CD4-positive, alpha-beta T cell treated with Interleukin-2 at 100 ng/mL for 4 hours (primary cell): ENCODE measurements at regions not wholly inside any gene's neighbourhood (a gene's known extent, or its start where the extent isn't known, plus 50 kb on each side); places are given as distances from the start of the nearest gene placed in this dataset.
"Not testable (repeated sequence)": the region's sequence is repeated elsewhere in the genome, so short reads cannot be mapped to it uniquely, and the experiment has no call there.

Experiments
- DNase-seq: peaks from one replicate; pipeline ENCODE4 v3.0.0-alpha.2; 2020; ENCODE audit warnings: low spot score

DNA sequence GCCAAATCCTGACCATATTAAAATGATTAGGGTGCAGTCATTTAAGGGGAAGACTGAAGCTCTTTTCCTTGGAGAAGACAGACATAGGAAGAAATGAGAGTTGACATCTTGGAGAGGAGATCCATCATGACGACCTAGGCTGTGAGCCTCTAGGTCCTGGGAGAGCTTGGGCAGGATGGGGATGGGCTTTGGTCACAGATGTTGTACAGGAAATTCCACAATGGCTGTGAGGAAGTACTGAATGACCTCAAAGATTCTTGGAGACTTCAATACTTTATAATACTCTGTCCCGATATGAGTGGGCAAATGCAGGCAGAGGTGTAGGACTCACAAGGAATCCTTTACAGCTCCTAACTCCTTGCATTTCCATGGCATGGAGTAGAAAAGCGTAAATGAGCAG, 204.9 kb upstream of the FRMD6 start:
- no peak for DNase-seq

DNA sequence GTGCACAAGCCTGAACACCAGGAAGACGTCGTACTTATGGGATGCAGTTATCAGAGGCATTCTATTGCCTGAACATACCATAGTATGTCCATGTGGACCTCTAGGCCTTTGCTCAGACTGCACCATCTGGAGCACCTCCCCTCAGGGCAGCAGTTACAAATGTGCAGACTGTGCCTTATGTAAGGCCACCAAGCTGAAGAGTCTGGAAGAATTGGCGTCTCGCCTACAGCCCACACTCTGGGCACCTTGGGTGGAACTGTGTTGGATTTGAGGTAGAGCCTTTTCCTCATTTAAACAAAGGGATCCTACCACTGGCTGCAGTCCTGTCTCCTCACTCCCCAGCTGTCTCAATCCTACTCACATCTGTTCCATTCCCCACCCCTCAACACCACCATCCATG, 204.3 kb upstream of the FRMD6 start:
- DNase-seq = no peak

DNA sequence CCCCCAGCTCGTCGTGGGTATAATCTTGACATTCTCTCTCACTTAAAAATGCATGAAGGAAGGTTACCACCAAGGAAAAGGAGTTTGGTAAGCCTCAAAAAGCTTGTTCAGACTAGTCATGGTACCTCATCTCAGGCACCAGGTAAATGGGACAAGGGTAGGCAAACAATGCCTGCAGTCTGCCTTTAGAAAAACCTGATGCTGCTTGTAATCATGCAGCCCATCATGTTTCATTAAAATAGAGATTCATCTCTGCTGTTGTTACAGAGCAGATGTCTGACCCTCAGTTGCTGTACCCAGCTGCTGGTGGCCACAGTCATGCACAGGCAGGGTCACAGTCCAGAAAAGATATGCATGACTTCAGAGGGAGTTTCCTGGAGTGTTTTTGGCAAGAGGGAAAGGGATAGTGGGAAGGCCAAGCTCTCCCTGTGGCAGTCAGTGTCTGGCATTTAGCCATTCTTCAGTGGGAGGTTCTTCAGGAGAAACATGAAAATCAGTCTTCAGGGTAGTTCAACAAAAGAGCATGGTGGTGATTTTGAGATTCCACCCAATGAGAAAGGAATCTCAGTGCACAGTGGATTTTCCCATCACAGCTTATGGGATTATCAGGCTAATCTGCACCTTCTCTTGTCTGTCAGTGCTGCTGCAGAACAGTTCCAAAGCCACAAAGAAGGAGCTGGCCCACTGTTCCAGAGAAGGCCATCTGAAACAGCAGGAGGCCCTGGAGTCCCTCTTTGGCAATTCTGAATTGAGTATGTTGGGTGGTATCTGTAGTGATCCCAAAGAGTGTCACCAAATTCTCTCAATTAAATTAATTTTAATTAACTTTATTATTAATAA, 202.7 kb upstream of the FRMD6 start:
- DNase-seq = no peak

DNA sequence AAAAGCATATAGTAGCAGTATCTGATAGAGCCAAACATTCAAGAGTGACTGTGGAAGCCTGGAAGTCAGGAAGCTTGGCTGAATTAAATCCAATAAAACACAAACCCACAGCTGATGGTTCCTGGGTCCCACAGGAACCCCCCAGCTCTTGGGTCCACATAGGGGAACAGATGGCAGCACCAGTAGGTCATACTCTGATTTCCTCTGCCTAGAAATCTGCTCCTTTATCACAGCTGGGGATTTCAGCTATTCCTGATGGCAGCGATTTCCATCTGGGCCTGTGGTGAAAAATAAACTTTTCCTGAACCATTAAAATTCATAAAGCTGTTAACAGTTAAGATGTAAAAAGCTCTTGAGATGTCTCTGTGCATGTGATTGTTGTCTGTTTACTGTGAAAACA, 202.0 kb upstream of the FRMD6 start:
- no peak for DNase-seq

DNA sequence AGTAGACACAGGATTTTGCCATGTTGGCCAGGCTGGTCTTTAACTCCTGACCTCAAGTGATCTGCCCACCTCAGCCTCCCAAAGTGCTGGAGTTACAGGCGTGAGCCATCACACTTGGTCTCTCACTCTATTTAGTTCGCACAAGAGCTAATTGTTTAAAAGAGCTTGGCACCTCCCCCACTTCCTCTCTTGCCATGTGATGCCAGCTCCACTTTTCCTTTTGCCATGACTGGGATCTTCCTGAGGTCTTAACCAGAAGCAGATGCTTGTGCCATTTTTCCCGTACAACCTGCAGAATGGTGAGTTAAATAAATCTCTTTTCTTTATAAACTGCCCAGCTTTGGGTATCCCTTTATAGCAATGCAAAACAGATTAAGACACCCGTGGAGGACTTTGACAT, 200.1 kb upstream of the FRMD6 start:
- no peak for DNase-seq

DNA sequence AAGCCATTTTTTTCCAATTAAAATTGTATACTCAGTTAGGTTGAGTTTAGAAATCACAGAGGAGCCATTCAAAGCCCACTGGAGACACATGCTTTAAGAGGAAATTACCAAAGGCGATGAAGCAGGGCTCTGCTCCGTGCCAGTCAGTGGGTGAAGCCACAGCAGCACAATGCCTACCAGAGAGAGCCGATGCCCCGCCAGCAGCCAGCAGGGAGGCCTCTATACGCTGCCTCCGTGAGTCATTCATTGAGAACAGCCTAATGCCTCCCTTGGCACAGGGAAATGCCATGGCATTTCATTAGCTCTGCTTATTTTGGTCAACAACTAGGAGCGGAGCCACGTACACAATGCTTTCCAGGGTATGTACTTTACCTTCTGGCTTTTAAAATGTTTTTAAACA, 197.8 kb upstream of the FRMD6 start:
- no peak for DNase-seq

DNA sequence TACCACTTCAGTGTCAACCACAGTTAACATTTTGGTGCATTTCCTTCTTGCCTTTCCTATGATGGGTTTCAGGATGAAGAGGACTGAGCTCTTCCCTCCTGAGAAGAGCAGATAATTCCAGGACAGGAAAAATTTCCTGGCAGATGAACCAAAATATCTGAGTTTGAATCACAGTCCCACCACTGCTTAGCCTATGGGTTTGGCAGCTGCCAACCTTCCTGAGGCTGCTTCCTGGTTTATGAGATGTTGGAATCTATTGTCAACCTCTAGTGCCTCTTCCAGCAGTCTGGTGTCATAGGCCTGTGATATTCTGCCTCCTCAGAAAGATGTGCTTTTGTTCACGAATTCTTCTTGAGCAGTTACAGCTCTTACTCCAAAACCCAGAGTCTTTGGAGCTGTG, 197.4 kb upstream of the FRMD6 start:
- no peak for DNase-seq

DNA sequence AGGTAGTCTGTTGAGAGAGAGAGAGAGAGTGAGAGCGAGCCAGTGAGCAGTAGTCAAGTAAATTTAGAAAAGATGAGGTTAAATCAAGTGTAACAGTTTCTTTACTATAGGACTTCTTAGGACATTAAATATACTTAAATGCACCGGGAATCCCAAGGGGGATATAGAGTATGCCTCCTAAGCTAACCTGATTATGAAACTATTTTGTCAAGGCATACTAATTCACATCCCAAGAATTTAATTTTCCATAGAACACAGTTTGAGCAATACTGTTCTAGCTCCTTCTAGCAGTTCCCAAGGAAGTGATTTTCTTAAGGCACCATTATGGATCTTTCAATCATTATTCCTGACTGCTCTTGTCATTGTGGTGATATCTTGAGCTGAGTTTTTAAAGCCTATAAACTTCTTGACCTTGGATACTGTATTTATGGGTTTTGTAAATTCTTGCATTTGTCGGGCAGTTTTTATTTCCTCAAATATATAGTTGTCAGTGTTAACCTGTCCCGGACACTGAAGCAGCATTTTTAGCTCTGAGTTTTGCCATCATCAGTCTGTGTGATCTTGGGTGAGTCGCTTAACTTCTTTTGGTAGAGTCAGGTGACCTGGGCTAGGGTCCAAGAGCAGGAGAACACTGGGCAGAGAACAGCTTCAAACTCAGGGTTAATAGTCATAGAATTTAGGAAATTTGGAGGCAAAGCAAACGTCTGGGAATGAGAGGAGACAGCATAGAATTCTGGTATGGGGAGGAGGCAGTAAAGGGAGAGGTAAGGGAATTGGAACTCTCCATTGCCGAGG, 196.5 kb upstream of the FRMD6 start:
- no peak for DNase-seq

DNA sequence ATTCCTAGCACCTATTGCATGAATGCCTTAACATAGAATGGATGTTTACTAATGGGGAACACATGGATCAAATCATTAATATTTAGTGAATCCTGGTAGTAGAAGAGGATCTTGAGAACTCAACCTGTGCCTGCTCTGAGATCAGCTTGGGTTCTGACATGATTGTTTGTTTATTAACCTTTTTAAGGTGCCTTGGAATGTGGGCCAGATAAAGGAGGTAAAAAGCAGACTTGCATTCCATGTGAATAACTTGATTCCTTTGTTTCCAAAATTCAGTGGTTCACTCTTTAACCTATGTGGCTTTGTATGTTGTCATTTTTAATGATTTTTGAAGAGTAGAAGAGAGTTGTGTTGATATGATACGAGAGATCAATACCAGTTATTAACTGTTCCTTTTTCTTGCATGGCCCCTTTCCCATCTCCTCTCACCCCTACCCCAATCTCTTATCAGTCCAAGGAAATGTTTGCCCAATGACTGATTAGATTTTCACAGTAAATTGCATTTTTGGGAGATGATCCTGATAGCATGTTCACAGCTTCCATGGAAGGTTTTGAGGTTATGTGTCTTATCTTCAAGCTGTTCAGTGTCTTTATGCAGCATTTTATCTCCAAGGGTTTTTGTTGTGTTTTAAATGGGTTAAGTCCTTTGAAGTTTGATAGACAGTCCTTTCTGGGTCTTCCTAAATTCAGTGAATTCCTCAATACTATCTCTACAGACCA, 193.7 kb upstream of the FRMD6 start:
- no peak for DNase-seq

DNA sequence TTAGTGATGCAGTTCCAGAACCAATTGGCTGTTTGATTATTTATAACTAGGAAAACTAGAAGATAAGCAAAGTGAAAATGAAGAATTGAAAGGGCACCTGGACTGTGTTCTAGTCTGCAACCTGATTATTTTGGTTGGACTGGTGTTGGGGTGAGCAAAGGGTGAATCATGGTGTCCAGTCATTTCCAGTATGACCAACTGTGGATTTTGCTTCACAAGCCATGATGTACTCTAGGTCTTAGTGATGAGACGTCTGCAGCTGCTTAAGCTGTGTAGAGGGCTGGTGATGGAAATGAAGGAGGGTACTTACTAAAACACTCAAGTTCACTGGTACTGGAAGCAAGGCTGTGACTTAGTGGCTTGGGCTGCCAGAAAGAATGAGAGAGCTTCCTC, 193.2 kb upstream of the FRMD6 start:
- no peak for DNase-seq

DNA sequence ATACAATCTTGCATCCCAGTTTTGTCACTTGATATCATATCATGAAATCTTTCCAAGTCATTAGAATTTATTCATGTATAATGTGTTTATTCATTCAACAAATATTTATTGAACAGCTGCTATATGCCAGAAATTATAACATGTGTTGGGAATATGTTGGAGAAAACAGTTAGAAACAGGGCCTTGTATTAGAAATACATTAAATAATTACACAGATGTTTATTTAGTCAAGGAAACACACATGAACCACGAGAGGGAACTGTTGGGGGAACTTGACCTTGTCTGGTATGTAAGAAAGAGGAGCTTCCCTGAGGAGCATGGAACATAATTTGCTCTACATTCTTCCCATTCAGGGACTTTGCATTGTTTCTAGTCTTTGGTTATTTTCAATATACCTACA, 191.7 kb upstream of the FRMD6 start:
- DNase-seq = no peak

DNA sequence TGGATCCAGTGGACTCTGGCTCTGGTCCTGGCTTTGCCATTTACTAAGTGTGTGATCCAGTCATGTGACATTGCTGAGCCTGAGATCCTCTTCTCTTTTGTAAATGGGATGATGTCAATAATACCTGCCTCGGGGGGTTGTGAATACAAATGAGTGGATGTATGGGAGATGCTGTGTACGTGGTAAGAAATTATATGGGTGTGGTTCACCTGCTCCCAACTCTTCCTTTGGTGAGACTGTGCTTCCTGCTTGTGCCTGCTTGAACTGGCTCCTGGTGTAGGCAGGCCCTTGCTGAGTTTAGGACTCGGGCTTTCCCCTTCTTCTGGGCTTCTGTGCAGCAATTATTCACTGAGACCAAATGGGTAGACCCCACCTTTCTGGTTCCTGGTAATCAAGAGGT, 189.5 kb upstream of the FRMD6 start:
- DNase-seq = no peak

DNA sequence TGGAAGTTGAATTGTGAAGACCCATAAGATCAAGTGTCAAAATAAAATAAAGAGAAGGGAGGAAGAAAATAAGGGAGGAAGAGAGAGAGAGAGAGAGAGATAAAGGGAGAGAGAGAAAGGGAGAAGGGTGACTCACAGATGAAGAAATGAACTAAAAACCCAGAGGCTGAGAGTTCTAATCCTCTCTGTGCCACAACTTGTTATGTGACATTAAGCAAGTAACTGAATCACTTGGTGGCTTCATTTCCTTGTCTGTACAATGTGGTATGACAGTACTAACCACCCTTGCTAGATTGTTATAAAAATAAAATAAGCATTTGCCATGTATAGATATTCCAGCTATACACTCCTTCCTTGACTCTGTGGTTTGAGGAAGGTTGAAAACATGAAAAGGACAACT, 189.0 kb upstream of the FRMD6 start:
- DNase-seq = no peak

DNA sequence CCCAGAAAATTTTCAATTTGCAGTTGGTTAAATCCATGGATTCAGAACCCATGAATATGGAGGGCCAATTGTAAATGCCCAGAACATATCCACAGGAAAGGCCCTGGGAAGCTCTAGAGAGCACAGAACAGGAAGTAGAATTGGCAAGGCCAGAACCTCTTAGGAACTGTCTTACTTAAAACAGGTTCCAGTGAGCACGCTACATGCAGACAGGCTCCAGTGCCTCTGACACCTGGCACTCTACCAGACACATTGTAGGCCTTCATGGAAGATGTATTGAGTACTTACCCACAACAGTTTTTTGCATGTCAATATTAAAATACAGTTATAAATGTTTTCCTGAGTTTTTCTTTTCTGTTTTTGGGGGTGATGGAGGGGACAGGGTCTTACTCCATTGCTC, 188.2 kb upstream of the FRMD6 start:
- no peak for DNase-seq

DNA sequence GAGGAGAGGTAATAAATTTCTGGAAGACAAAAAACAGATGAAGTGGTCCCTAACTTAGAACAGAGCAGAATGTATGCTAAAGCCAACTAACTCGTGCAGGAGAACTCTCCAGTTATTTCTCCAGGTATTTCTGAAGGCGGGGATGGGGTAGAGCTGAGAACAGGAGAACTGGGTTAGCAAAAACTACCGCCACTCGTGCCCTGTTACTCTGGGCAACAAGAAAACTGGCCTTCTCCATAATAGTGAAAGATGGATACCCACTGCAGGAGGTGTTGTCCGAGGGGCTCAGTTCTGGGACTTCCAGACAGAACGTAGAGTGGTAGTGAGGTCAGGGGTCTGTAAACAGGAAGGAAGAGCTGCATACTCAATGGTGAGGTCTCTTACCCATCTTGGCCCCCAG, 187.3 kb upstream of the FRMD6 start:
- no peak for DNase-seq

DNA sequence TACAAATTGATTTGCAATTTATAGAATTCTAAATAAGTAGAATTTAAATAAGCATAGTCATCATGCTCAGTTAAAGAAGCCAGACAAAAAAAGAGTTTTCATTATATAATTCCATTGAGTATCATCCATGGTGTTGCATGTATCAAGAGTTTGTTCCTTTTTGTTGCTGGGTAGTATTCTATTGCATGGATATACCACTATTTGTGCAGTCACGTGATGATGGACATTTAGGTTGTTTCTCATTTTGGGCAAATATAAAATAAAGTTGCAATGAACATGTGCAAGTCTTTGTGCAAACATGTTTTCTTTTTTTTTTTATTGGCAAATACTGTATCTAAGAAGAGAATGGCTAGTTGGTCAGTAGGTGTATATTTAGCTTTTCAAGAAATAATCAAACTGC, 186.2 kb upstream of the FRMD6 start:
- no peak for DNase-seq

DNA sequence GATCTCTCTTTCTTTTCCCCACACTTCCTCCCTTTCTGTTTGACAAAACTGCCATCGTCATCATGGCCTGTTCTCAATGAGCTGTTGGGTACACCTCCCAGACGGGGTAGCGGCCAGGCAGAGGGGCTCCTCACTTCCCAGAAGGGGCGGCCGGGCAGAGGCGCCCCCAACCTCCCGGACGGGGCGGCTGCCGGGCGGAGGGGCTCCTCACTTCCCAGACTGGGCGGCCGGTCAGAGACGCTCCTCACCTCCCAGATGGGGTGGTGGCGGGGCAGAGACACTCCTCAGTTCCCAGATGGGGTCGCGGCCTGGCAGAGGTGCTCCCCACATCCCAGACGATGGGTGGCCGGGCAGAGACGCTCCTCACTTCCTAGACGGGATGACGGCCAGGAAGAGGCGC, 184.3 kb upstream of the FRMD6 start:
- DNase-seq = not testable (repeated sequence)

DNA sequence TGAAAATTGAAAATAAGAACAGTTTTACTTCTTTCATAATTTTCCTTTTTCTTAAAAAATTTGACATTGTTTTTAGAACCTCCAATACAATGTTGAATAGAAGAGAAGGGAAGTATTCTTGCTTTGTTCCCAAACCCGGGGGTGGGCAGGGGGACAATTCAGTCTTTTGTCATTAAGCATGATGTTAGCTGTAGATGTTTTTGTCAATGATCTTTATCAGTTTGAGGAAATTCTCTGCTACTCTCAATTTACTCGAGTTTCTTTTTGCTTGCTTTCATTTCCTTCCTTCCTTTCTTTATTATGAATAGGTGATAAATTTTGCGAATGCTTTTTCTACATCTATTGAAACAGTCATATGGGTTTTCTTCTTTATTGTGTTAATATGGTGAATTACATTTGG, 183.2 kb upstream of the FRMD6 start:
- DNase-seq = no peak

DNA sequence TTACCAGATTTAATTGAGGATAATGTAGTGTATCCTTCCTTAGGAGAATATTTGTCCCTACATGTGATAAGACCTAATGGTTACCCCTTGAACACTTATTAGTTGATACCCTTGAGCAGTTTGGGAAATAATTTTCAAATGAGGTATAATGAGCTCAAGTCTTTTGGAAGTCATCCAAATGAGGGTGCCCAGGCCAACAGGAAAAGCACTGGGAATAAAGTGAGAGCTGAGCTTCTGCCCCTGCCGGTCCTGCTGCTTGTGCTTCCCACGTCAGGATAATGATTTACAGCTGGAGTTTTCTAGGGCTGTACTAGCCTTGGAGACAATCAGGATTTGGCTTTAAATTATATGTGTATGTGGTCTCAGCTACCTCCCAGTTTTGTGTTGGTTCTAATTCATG, 178.8 kb upstream of the FRMD6 start:
- no peak for DNase-seq

DNA sequence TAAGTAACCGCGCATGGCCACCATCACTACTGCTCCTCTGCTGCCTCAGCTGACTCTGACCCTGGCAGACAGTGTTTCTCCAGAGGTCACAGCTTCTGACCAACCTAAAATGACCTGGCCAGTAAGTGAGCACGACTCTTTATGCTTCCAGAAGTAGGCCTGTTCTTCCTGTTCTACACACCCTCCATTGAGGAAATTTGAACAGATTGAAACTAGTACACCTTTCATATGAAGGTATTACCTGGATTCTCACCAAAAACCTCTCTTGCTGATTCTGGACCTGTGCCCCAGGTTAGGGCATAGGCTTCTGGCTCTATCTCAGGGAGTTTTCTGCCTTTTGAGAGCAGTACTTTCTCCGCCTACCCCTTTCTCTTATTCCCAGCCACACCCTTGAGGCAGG, 178.4 kb upstream of the FRMD6 start:
- no peak for DNase-seq

DNA sequence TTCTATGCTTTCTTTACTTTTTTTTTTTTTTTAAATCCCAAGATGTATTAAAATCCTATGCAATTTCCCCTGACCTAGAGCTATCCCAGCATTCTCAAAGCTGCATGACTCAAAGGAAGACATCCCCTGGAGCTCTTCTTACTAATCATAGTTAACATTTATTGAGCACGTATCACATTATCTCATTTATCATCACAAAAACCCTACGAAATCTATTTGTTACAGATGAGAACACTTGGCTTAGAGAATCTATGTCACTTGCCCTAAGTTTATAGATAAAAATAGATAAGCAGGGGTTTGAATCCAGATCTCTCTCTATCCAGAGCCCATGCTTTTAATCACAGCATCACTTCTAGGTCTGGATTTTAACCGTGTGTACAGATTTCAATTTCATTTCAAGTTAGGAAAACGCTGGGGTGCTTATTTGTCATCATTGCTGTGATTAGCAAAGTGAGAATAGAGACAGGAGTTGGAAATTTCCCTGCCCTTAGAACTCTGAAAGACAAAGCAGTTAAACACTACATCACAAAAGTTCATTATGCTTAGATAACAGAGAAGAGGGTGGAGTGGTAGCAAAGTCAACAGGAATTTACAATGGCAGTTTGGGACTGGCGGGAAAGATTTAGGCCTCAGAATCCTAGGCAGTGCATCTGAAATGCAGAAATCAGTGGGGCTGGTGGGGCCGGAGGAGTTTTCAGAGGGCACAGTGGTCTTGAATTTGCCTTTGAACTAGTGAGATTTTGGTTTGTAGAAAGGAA, 177.7 kb upstream of the FRMD6 start:
- DNase-seq = no peak

DNA sequence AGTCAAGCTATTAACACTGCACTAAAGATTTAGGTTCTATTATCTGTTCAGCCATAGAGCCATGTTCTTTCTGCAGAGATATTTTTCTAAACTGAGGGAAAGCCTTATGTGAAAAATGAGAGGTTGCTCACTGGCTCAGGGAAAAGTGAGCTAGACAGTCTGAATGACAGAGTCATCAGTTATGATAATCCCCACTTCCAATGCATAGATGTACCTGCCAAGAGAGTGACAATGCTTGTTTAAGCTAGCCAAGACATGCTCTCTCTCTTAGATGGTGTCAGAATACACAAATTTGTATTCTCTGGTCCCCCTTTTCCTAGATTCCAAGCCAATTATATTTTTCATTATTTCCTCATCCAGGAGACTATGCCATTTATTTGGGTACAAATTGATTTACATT, 176.9 kb upstream of the FRMD6 start:
- DNase-seq = no peak
